HCT116 (cell line): ENCODE measurements at regions not wholly inside any gene's neighbourhood (a gene's known extent, or its start where the extent isn't known, plus 50 kb on each side); places are given as distances from the start of the nearest gene placed in this dataset.

Source experiments
- CEBPB ChIP-seq: IDR thresholded peaks from 2 replicates; pipeline ENCODE4 v1.6.1; 2012; ENCODE audit warnings: low read depth
- ELF1 ChIP-seq: IDR thresholded peaks from 2 replicates; pipeline ENCODE4 v1.6.1; 2012; ENCODE audit warnings: low read depth, borderline replicate concordance
- EZH2 ChIP-seq: fragments of 200-600 bp; sonication (generic); IDR thresholded peaks from 2 replicates; pipeline ENCODE4 v1.6.1; 2017; ENCODE audit warnings: antibody characterized with exemption, mixed run types
- EZH2phosphoT487 ChIP-seq: fragments of 200-600 bp; IDR thresholded peaks from 2 replicates; pipeline ENCODE4 v1.6.1; 2018; ENCODE audit warnings: antibody characterized with exemption, borderline replicate concordance
- JUND ChIP-seq: IDR thresholded peaks from 2 replicates; pipeline ENCODE4 v1.6.1; 2012
- POLR2A ChIP-seq: IDR thresholded peaks from 2 replicates; pipeline ENCODE4 v1.7.0; 2011; ENCODE audit warnings: borderline replicate concordance; ENCODE audit not compliant: insufficient read depth, insufficient read length; ENCODE audit errors: extremely low read depth
- POLR2AphosphoS5 ChIP-seq: IDR thresholded peaks from 2 replicates; pipeline ENCODE4 v1.6.1; 2011; ENCODE audit warnings: mild to moderate bottlenecking, low read depth, low read length, moderate library complexity
- RAD21 ChIP-seq: IDR thresholded peaks from 2 replicates; pipeline ENCODE4 v1.6.1; 2012; ENCODE audit warnings: low read depth, mild to moderate bottlenecking
- SIN3A ChIP-seq: IDR thresholded peaks from 2 replicates; pipeline ENCODE4 v1.6.1; 2012; ENCODE audit warnings: low read depth
- YY1 ChIP-seq: IDR thresholded peaks from 2 replicates; pipeline ENCODE4 v1.6.1; 2011; ENCODE audit warnings: low read length, low read depth, moderate library complexity, mild to moderate bottlenecking; ENCODE audit not compliant: insufficient replicate concordance; ENCODE audit errors: extremely low read depth
- TF ChIP-seq, protein P1 (sequence below), 3 experiments: fragments of 200-600 bp in 1 of 3; sonication (generic) in 1 of 3; IDR thresholded peaks in 2 of 3; conservative IDR thresholded peaks in 1 of 3; 2 replicates each; pipeline ENCODE4 v1.5.1; 2012 to 2017; ENCODE audit warnings: low read depth in 2 of 3, low read length in 2 of 3, antibody characterized with exemption in 1 of 3, borderline replicate concordance in 1 of 3, control low read depth in 1 of 3, mild to moderate bottlenecking in 1 of 3, mixed read lengths in 1 of 3, mixed run types in 1 of 3, moderate library complexity in 1 of 3; ENCODE audit not compliant: insufficient read depth in 1 of 3
- TF ChIP-seq, protein P2 (sequence below): IDR thresholded peaks from 2 replicates; pipeline ENCODE4 v1.6.1; 2012; ENCODE audit warnings: low read depth
- TF ChIP-seq, protein P3 (sequence below): IDR thresholded peaks from 2 replicates; pipeline ENCODE4 v1.6.1; 2012

DNA sequence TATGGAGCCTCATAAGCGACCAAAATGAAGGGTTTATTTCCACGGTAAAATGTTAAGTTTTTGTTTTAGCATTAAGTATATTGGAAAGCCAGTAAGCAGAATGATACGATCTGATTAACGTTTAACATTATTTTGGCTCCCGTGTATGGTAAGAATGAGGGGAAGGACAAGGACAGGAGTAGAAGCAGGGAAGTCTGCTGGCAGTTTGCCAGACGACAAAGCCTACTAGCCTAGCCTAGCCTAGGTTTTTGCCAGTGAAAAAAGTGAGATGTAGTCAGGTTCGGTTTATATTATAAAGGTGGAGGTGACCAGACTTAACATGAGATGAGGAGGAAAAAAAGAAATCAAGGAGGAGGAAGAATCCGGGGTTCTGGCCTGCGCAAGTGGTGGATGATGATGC lies 78.9 kb upstream of the ARHGAP32 start:
- TF ChIP-seq EZH2phosphoT487: no peak
- no peak for TF ChIP-seq JUND
- TF ChIP-seq, protein P1, sequence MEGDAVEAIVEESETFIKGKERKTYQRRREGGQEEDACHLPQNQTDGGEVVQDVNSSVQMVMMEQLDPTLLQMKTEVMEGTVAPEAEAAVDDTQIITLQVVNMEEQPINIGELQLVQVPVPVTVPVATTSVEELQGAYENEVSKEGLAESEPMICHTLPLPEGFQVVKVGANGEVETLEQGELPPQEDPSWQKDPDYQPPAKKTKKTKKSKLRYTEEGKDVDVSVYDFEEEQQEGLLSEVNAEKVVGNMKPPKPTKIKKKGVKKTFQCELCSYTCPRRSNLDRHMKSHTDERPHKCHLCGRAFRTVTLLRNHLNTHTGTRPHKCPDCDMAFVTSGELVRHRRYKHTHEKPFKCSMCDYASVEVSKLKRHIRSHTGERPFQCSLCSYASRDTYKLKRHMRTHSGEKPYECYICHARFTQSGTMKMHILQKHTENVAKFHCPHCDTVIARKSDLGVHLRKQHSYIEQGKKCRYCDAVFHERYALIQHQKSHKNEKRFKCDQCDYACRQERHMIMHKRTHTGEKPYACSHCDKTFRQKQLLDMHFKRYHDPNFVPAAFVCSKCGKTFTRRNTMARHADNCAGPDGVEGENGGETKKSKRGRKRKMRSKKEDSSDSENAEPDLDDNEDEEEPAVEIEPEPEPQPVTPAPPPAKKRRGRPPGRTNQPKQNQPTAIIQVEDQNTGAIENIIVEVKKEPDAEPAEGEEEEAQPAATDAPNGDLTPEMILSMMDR (IDR thresholded peaks at IDR 0.05 in 2 of 3, conservative IDR thresholded peaks at IDR 0.05 in 1 of 3; ENCODE audit: borderline replicate concordance in 1 of 3, insufficient read depth in 1 of 3, low read depth in 2 of 3, low read length in 2 of 3): no peak
- TF ChIP-seq, protein P2, sequence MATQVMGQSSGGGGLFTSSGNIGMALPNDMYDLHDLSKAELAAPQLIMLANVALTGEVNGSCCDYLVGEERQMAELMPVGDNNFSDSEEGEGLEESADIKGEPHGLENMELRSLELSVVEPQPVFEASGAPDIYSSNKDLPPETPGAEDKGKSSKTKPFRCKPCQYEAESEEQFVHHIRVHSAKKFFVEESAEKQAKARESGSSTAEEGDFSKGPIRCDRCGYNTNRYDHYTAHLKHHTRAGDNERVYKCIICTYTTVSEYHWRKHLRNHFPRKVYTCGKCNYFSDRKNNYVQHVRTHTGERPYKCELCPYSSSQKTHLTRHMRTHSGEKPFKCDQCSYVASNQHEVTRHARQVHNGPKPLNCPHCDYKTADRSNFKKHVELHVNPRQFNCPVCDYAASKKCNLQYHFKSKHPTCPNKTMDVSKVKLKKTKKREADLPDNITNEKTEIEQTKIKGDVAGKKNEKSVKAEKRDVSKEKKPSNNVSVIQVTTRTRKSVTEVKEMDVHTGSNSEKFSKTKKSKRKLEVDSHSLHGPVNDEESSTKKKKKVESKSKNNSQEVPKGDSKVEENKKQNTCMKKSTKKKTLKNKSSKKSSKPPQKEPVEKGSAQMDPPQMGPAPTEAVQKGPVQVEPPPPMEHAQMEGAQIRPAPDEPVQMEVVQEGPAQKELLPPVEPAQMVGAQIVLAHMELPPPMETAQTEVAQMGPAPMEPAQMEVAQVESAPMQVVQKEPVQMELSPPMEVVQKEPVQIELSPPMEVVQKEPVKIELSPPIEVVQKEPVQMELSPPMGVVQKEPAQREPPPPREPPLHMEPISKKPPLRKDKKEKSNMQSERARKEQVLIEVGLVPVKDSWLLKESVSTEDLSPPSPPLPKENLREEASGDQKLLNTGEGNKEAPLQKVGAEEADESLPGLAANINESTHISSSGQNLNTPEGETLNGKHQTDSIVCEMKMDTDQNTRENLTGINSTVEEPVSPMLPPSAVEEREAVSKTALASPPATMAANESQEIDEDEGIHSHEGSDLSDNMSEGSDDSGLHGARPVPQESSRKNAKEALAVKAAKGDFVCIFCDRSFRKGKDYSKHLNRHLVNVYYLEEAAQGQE: no peak
- no peak for TF ChIP-seq POLR2AphosphoS5
- no peak for TF ChIP-seq POLR2A
- no peak for TF ChIP-seq EZH2
- TF ChIP-seq RAD21: no peak
- TF ChIP-seq ELF1: no peak
- TF ChIP-seq, protein P3, sequence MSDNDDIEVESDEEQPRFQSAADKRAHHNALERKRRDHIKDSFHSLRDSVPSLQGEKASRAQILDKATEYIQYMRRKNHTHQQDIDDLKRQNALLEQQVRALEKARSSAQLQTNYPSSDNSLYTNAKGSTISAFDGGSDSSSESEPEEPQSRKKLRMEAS: no peak
- TF ChIP-seq CEBPB: no peak
- no peak for TF ChIP-seq SIN3A
- no peak for TF ChIP-seq YY1
